ENCODE measurements at regions not wholly inside any gene's neighbourhood (a gene's known extent, or its start where the extent isn't known, plus 50 kb on each side); places are given as distances from the start of the nearest gene placed in this dataset.

DNA sequence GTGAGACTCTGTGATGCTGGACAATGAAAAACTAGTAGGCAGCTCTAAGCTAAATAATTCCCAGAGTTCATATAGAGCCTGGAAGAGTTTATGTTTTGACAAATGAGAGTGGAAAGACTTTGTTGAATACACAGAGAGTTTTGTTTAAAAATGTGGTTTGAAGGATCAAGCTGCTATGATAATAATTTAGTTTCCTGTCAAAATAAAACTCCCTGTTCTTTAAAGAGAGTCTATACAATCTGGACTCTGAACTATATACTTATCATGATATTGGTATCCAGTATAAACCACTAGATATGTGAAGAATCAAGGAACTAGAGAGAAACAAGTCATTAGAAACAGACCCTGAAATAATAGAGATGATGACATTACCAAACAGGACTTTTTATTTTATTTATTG lies 158.6 kb downstream of the C4orf33 start:
- Histone ChIP-seq H2AFZ (replicated peaks; ENCODE audit: low read length, poor library complexity) (no peak overlapping the region), H3K9me1 (ENCODE audit: insufficient read depth, low read length) (no peaks in the 10 kb centered on the region), H4K8ac (ENCODE audit: low read depth in 2 of 2, low read length in 2 of 2) (no peak overlapping the region), H2BK5ac (ENCODE audit: low read depth, low read length, poor library complexity, severe bottlenecking) (no peak overlapping the region), H3K9ac (ENCODE audit: low read depth, low read length) (no peak overlapping the region), H2BK120ac (ENCODE audit: low read depth, low read length) (no peak overlapping the region), H3K4me3 (ENCODE audit: insufficient read depth, low read depth, low read length) (no peak overlapping the region), H3K23ac (ENCODE audit: low read depth, low read length) (no peak overlapping the region), H3K27ac (ENCODE audit: insufficient read depth, low read length) (no peak overlapping the region), H3K14ac (replicated peaks; ENCODE audit: low read depth, low read length) (no peak overlapping the region), H3K18ac (ENCODE audit: low read depth, low read length) (no peak overlapping the region), H3K4ac (ENCODE audit: low read depth, low read length) (no peak overlapping the region), H4K5ac (ENCODE audit: low read depth, low read length) (no peak overlapping the region), H2BK15ac (ENCODE audit: low read depth, low read length) (no peak overlapping the region), H4K91ac (ENCODE audit: insufficient read depth, low read depth, low read length) (no peak overlapping the region), H3K27me3 (ENCODE audit: control insufficient read depth, insufficient read depth, low read length) (no peaks in the 10 kb centered on the region), H4K20me1 (ENCODE audit: insufficient read depth, low read length) (no peaks in the 10 kb centered on the region), H3K9me3 (ENCODE audit: control insufficient read depth, insufficient read depth, low read length) (no peaks in the 10 kb centered on the region), H3K79me1 (ENCODE audit: low read depth in 1 of 2, low read length in 2 of 2) (no peaks in the 10 kb centered on the region), H3K56ac (ENCODE audit: extremely low read depth, insufficient read depth, low read length) (no peak overlapping the region), H3K4me2 (ENCODE audit: low read depth, low read length) (no peak overlapping the region), H2AK5ac (ENCODE audit: low read depth, low read length) (no peak overlapping the region), H2BK20ac (ENCODE audit: low read depth, low read length) (no peak overlapping the region), H3K4me1 (ENCODE audit: control insufficient read depth, insufficient read depth, low read length) (no peaks in the 10 kb centered on the region), H3K36me3 (ENCODE audit: control insufficient read depth, insufficient read depth, low read length) (no peaks in the 10 kb centered on the region), H2AK9ac (replicated peaks; ENCODE audit: low read depth, low read length, poor library complexity) (no peak overlapping the region)
- ATAC-seq (ENCODE audit: low read depth) (no peak), DNase-seq (peak; percentile 1)
- TF ChIP-seq POLR2A (IDR thresholded peaks at IDR 0.05; ENCODE audit: low read depth, low read length) (no peak), CHD1 (IDR thresholded peaks at IDR 0.05; ENCODE audit: low read depth, low read length) (no peak), CEBPB (IDR thresholded peaks at IDR 0.05; ENCODE audit: low read depth, low read length) (no peak), MAFK (IDR thresholded peaks at IDR 0.05; ENCODE audit: low read depth, low read length) (no peak), MAZ (IDR thresholded peaks at IDR 0.05; ENCODE audit: borderline replicate concordance, low read depth, low read length) (no peak), SMC3 (IDR thresholded peaks at IDR 0.05; ENCODE audit: low read depth, low read length) (no peak), NFE2L2 (IDR thresholded peaks at IDR 0.05; ENCODE audit: low read depth, low read length) (no peak)
- BruUV-seq (replicated peaks): no TSS peak
- ChIA-PET CTCF (no interaction called here), POLR2A (ENCODE audit: unreplicated experiment) (no interaction called here)
- in situ Hi-C loops (cut with MboI; ENCODE audit: low sequenced_read_pairs) (no loop called here), dilution Hi-C loops (cut with HindIII; ENCODE audit: low sequenced_read_pairs, unreplicated experiment) (no loop called here), intact Hi-C loops (cut with micrococcal nuclease) (no loop called here)

Measured in IMR-90 (cell line).